AG04449 (cell line): ENCODE measurements at regions not wholly inside any gene's neighbourhood (a gene's known extent, or its start where the extent isn't known, plus 50 kb on each side); places are given as distances from the start of the nearest gene placed in this dataset.

ENCODE experiments used
- CTCF ChIA-PET: fragments of 350-600 bp; formaldehyde crosslinking; extraction: SDS; loops from one replicate; lab custom pipeline; 2021; ENCODE audit warnings: antibody characterized with exemption; lab: Yijun Ruan, JAX
- POLR2A ChIA-PET: fragments of 400-600, 350-600 bp; formaldehyde crosslinking; extraction: SDS; loops from one replicate; lab custom pipeline; 2020; ENCODE audit warnings: antibody characterized with exemption, inconsistent platforms; lab: Yijun Ruan, JAX
- DNase-seq: peaks from one replicate; pipeline ENCODE4 v3.0.0-alpha.2; 2010; ENCODE audit warnings: low read depth, low spot score
- H3K4me3 ChIP-seq: 2 replicates; pipeline ENCODE4 v1.5.1; 2011; ENCODE audit warnings: low read depth, mild to moderate bottlenecking, control low read depth, low read length
- TF ChIP-seq, protein P1 (sequence below): IDR thresholded peaks from one replicate; pipeline ENCODE4 v1.5.1; 2011; ENCODE audit warnings: mild to moderate bottlenecking, moderate library complexity, low read length, control low read depth, inconsistent platforms; ENCODE audit not compliant: insufficient read depth; ENCODE audit errors: missing control alignments

- ChIA-PET CTCF (interaction anchor here (1.5 kb wide), 1 partner anchor 140 kb away, joined by 3 read pairs; no protein-coding TSS in a partner anchor), POLR2A (no interaction called here)
- DNase-seq: no peak
- TF ChIP-seq, protein P1, sequence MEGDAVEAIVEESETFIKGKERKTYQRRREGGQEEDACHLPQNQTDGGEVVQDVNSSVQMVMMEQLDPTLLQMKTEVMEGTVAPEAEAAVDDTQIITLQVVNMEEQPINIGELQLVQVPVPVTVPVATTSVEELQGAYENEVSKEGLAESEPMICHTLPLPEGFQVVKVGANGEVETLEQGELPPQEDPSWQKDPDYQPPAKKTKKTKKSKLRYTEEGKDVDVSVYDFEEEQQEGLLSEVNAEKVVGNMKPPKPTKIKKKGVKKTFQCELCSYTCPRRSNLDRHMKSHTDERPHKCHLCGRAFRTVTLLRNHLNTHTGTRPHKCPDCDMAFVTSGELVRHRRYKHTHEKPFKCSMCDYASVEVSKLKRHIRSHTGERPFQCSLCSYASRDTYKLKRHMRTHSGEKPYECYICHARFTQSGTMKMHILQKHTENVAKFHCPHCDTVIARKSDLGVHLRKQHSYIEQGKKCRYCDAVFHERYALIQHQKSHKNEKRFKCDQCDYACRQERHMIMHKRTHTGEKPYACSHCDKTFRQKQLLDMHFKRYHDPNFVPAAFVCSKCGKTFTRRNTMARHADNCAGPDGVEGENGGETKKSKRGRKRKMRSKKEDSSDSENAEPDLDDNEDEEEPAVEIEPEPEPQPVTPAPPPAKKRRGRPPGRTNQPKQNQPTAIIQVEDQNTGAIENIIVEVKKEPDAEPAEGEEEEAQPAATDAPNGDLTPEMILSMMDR: no peak
- no peak overlapping the region for H3K4me3 ChIP-seq
Measured at GRCh38 chr6:144340541-144341371, 55.6 kb downstream of the UTRN start.

DNA sequence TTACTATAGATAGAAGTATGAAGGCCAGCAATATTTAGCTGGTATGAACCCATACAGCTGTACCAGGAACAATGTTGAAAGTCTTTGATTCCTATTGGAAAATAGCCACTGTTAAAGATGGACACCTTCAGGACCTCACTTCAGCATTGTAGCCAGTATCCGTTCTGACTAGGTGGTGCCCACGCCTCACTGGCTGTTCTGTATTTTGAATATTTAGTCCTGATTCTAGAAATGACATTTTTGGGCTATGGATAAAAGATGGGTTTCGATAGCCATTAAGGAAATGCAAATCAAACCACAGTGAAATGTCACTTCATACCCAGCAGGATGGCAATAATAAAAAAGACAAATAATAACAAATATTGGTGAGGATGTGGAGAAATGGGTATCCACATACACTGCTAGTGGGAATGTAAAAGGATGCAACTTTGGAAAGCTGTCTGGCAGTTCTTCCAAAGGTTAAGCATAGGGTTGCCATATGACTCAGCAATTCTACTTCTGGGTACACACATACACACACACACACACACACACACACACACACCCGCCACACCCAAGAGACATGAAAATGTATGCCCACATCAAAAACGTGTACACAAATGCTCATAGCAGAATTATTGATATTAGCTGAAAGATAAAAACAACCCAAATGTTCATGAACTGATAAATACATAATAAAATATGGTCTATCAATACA, 56.8 kb downstream of the UTRN start:
- TF ChIP-seq, protein P1: no peak
- CTCF ChIA-PET: no interaction called here
- DNase-seq: no peak
- no peak overlapping the region for H3K4me3 ChIP-seq
- POLR2A ChIA-PET: interaction anchor here (0.5 kb wide), 1 partner anchor 21 kb away, joined by 4 read pairs; no protein-coding TSS in a partner anchor

- POLR2A ChIA-PET: no interaction called here
- CTCF ChIA-PET: interaction anchor here (1.0 kb wide), 1 partner anchor 239 kb away, joined by 3 read pairs; no protein-coding TSS in a partner anchor
- DNase-seq: no peak
- TF ChIP-seq, protein P1: no peak
- no peak overlapping the region for H3K4me3 ChIP-seq
Measured at GRCh38 chr6:144343701-144344428, 58.7 kb downstream of the UTRN start.

DNA sequence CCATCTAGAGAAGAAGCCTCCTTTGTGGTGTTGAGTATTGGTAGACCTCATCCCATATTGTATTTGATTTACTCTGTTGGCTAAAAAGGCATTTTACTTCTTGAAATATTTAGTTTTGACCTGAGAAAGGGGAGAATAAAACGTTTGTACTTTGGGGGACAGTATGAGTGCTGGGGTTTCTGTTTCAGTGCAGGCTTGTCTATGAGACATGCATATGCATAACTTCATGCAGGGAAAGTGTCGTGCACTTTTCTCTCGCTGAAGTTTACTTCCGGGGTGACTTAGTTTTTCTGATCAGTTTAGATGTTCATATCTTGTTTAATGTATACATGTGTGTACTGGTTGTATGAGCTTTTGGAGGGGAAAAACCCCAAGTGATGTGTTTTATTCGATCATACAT, 59.5 kb downstream of the UTRN start:
- no peak overlapping the region for H3K4me3 ChIP-seq
- no peak for DNase-seq
- TF ChIP-seq, protein P1: no peak
- ChIA-PET CTCF (interaction anchor here (1.0 kb wide), 1 partner anchor 240 kb away, joined by 3 read pairs; no protein-coding TSS in a partner anchor), POLR2A (no interaction called here)

DNA sequence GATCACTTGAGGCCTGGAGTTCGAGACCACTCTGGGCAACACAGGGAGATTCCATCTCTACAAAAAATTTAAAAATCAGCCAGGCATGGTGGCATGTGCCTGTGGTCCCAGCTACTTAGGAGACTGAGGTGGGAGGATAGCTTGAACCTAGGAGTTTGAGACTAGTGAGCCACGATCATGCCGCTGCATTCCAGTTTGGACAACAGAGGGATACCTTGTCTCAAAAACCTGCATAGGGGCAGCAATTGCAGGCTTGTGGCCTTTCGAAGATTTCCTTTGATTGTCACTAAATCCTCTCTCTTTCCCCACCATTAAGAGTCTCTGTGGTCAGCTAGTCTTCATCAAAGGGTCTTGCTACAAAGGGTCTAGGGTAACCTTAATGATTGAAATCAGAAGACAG, 60.3 kb downstream of the UTRN start:
- no peak for DNase-seq
- ChIA-PET CTCF (no interaction called here), POLR2A (no interaction called here)
- H3K4me3 ChIP-seq: no peak overlapping the region
- TF ChIP-seq, protein P1: no peak
